ENCODE measurements at regions not wholly inside any gene's neighbourhood (a gene's known extent, or its start where the extent isn't known, plus 50 kb on each side); places are given as distances from the start of the nearest gene placed in this dataset.

DNA sequence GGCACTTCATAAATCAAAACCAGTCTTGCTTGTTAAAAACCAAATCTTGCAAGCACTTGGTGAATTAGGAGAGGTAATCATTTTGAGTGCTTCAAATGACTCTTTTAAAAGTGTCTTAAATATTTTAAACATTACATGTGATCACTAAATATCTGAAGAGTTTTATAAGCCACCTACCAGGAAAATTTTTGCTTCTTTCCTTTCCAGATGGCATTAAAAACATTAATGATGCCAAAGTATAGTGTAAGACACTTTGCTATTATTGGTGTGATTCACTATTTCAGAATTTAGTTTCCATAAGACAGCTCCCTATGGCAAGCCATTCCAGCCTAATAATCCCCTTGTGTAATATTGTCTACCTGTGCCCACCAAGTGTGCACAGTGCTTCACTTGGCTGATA is 548.8 kb upstream of the ADAMTS5 start:
- ChIA-PET CTCF (no interaction called here), POLR2A (no interaction called here)
- Histone ChIP-seq H3K9me3 (replicated peaks; ENCODE audit: control insufficient read depth, insufficient read depth, low read length) (no peaks in the 10 kb centered on the region), H2AFZ (ENCODE audit: low read depth, low read length) (no peak overlapping the region), H3K4me1 (ENCODE audit: control insufficient read depth, extremely low read depth, insufficient read depth, low read length) (peaks cover 6% of the 10 kb centered on the region), H3K4me2 (ENCODE audit: insufficient read depth, low read length) (no peak overlapping the region), H3K9me1 (replicated peaks; ENCODE audit: control insufficient read depth, extremely low read depth, insufficient read depth, low read length) (no peaks in the 10 kb centered on the region), H3K79me2 (ENCODE audit: control insufficient read depth, insufficient read depth, low read length) (no peaks in the 10 kb centered on the region), H3K27ac (ENCODE audit: insufficient read depth, low read depth, low read length) (no peak overlapping the region), H3K36me3 (ENCODE audit: control insufficient read depth in 2 of 2, extremely low read depth in 1 of 2, insufficient read depth in 2 of 2, low read length in 2 of 2) (no peaks in the 10 kb centered on the region), H4K20me1 (replicated peaks; ENCODE audit: control insufficient read depth, extremely low read depth, insufficient read depth, low read length) (no peaks in the 10 kb centered on the region), H3K9ac (replicated peaks; ENCODE audit: extremely low read depth, insufficient read depth, low read length) (no peak overlapping the region), H3K4me3 (replicated peaks in 1 of 3; ENCODE audit: insufficient read depth in 1 of 3, low read depth in 1 of 3, low read length in 3 of 3) (no peak overlapping the region), H3K27me3 (ENCODE audit: control insufficient read depth in 2 of 2, insufficient read depth in 2 of 2, low read length in 2 of 2) (no peaks in the 10 kb centered on the region)
- DNase-seq (ENCODE audit: low read depth, low spot score) (no peak), FAIRE-seq (no peak)
- no TSS peak for BruUV-seq (replicated peaks)
- TF ChIP-seq, protein P1, sequence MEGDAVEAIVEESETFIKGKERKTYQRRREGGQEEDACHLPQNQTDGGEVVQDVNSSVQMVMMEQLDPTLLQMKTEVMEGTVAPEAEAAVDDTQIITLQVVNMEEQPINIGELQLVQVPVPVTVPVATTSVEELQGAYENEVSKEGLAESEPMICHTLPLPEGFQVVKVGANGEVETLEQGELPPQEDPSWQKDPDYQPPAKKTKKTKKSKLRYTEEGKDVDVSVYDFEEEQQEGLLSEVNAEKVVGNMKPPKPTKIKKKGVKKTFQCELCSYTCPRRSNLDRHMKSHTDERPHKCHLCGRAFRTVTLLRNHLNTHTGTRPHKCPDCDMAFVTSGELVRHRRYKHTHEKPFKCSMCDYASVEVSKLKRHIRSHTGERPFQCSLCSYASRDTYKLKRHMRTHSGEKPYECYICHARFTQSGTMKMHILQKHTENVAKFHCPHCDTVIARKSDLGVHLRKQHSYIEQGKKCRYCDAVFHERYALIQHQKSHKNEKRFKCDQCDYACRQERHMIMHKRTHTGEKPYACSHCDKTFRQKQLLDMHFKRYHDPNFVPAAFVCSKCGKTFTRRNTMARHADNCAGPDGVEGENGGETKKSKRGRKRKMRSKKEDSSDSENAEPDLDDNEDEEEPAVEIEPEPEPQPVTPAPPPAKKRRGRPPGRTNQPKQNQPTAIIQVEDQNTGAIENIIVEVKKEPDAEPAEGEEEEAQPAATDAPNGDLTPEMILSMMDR (IDR thresholded peaks at IDR 0.05; ENCODE audit: extremely low read depth in 1 of 2, insufficient read depth in 1 of 2, low read depth in 1 of 2, low read length in 2 of 2): no peak
- TF ChIP-seq GATA2 (IDR thresholded peaks at IDR 0.05; ENCODE audit: insufficient read depth, insufficient read length, low read depth, low read length): no peak
- TF ChIP-seq FOS (IDR thresholded peaks at IDR 0.05; ENCODE audit: borderline replicate concordance, insufficient read depth, low read length): no peak
- dilution Hi-C loops (cut with MboI; ENCODE audit: extremely low pct_ligation_motif_present, low sequenced_read_pairs) (no loop called here), intact Hi-C loops (cut with micrococcal nuclease) (loop anchor here (5.0 kb wide), 1 partner anchor 132 kb away; no protein-coding TSS in a partner anchor)

DNA sequence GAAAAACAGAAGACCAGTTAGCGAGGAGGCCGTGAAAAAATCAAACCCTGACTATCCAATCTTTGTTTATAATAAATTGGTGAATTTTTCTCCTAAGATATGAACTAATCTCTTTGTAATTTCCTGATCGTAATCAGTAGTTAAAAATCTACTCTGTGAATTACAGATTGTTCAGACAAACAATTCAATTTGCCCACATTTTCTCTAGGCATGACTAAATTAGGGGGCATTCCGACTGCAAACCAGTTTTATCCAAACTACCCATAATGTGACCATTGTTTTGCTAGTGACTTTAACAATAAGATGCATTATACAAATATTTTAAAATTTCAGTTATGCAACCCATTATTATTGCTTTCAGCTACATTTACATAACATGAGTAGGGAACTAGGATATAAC is 546.9 kb upstream of the ADAMTS5 start:
- Histone ChIP-seq H3K36me3 (ENCODE audit: control insufficient read depth in 2 of 2, extremely low read depth in 1 of 2, insufficient read depth in 2 of 2, low read length in 2 of 2) (no peaks in the 10 kb centered on the region), H3K9ac (replicated peaks; ENCODE audit: extremely low read depth, insufficient read depth, low read length) (no peak overlapping the region), H3K4me2 (ENCODE audit: insufficient read depth, low read length) (no peak overlapping the region), H3K4me1 (ENCODE audit: control insufficient read depth, extremely low read depth, insufficient read depth, low read length) (no peaks in the 10 kb centered on the region), H3K79me2 (ENCODE audit: control insufficient read depth, insufficient read depth, low read length) (no peaks in the 10 kb centered on the region), H3K9me1 (replicated peaks; ENCODE audit: control insufficient read depth, extremely low read depth, insufficient read depth, low read length) (no peaks in the 10 kb centered on the region), H3K4me3 (replicated peaks in 1 of 3; ENCODE audit: insufficient read depth in 1 of 3, low read depth in 1 of 3, low read length in 3 of 3) (no peak overlapping the region), H3K27ac (ENCODE audit: insufficient read depth, low read depth, low read length) (no peak overlapping the region), H2AFZ (ENCODE audit: low read depth, low read length) (no peak overlapping the region), H4K20me1 (replicated peaks; ENCODE audit: control insufficient read depth, extremely low read depth, insufficient read depth, low read length) (no peaks in the 10 kb centered on the region), H3K27me3 (ENCODE audit: control insufficient read depth in 2 of 2, insufficient read depth in 2 of 2, low read length in 2 of 2) (no peaks in the 10 kb centered on the region), H3K9me3 (replicated peaks; ENCODE audit: control insufficient read depth, insufficient read depth, low read length) (no peaks in the 10 kb centered on the region)
- POLR2A ChIA-PET: no interaction called here
- CTCF ChIA-PET: no interaction called here
- dilution Hi-C loops (cut with MboI; ENCODE audit: extremely low pct_ligation_motif_present, low sequenced_read_pairs) (no loop called here), intact Hi-C loops (cut with micrococcal nuclease) (no loop called here)
- DNase-seq (ENCODE audit: low read depth, low spot score): peak; percentile 11
- no TSS peak for BruUV-seq (replicated peaks)
- TF ChIP-seq GATA2 (IDR thresholded peaks at IDR 0.05; ENCODE audit: insufficient read depth, insufficient read length, low read depth, low read length): no peak
- TF ChIP-seq FOS (IDR thresholded peaks at IDR 0.05; ENCODE audit: borderline replicate concordance, insufficient read depth, low read length): no peak
- TF ChIP-seq POLR2AphosphoS5 (IDR thresholded peaks at IDR 0.05; ENCODE audit: insufficient read depth, low read depth, low read length): no peak
- TF ChIP-seq JUN (IDR thresholded peaks at IDR 0.05; ENCODE audit: borderline replicate concordance, insufficient read depth, insufficient read length, low read depth): no peak
- no peak for TF ChIP-seq EZH2 (IDR thresholded peaks at IDR 0.05; ENCODE audit: borderline replicate concordance, low read depth, low read length, severe bottlenecking)
- TF ChIP-seq MYC (IDR thresholded peaks at IDR 0.05; ENCODE audit: low read depth, low read length): no peak
- TF ChIP-seq, protein P2, sequence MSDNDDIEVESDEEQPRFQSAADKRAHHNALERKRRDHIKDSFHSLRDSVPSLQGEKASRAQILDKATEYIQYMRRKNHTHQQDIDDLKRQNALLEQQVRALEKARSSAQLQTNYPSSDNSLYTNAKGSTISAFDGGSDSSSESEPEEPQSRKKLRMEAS (IDR thresholded peaks at IDR 0.05; ENCODE audit: insufficient read depth, insufficient read length): no peak
- TF ChIP-seq POLR2A (IDR thresholded peaks at IDR 0.05; ENCODE audit: low read depth, low read length): no peak
- no peak for FAIRE-seq
